CD4-positive, alpha-beta memory T cell (primary cell): ENCODE measurements at regions not wholly inside any gene's neighbourhood (a gene's known extent, or its start where the extent isn't known, plus 50 kb on each side); places are given as distances from the start of the nearest gene placed in this dataset.
"Not testable (repeated sequence)": the region's sequence is repeated elsewhere in the genome, so short reads cannot be mapped to it uniquely, and the experiment has no call there.

Source experiments
- CTCF ChIA-PET: fragments of 350-600 bp; sonication (Branson Sonifier 250); formaldehyde crosslinking; loops from one replicate; lab custom pipeline; 2021; ENCODE audit warnings: inconsistent platforms; ENCODE audit not compliant: partially characterized antibody; lab: Charles Lee
- POLR2A ChIA-PET: fragments of 350-600 bp; sonication (Branson Sonifier 250); formaldehyde crosslinking; loops from one replicate; lab custom pipeline; 2021; ENCODE audit not compliant: partially characterized antibody; lab: Charles Lee
- DNase-seq, 5 donors: peaks; one replicate each; pipeline versions ENCODE4 v3.0.0 to v3.0.0-alpha.2; 2020 to 2022; ENCODE audit warnings: mixed read lengths in 1 of 5
- H3K27ac ChIP-seq: one replicate; pipeline ENCODE4 v1.7.0; 2013; ENCODE audit warnings: low read depth, low read length
- H3K27me3 ChIP-seq: 2 replicates; pipeline ENCODE4 v1.7.0; 2013; ENCODE audit warnings: mild to moderate bottlenecking, low read length, moderate library complexity; ENCODE audit not compliant: insufficient read depth
- H3K36me3 ChIP-seq: 2 replicates; pipeline ENCODE4 v1.7.0; 2013; ENCODE audit warnings: mild to moderate bottlenecking, low read length, moderate library complexity; ENCODE audit not compliant: insufficient read depth
- H3K4me1 ChIP-seq: 2 replicates; pipeline ENCODE4 v1.7.0; 2013; ENCODE audit warnings: mild to moderate bottlenecking, low read length, moderate library complexity; ENCODE audit not compliant: insufficient read depth
- H3K4me3 ChIP-seq, 2 donors: one replicate each; pipeline ENCODE4 v1.7.0; 2013; ENCODE audit warnings: low read length in 2 of 2, mild to moderate bottlenecking in 1 of 2
- H3K9me3 ChIP-seq, 2 donors: one replicate each; pipeline ENCODE4 v1.7.0; 2013; ENCODE audit warnings: low read length in 2 of 2, control low read depth in 1 of 2; ENCODE audit not compliant: control insufficient read depth in 1 of 2
- H3K27ac Mint-ChIP-seq, 7 donors: one replicate each; pipeline ENCODE4 v1.8.0; 2020 to 2021; ENCODE audit warnings: mixed read lengths in 7 of 7, mild to moderate bottlenecking in 6 of 7, inconsistent platforms in 3 of 7, moderate library complexity in 3 of 7
- H3K27me3 Mint-ChIP-seq, 2 donors: one replicate each; pipeline ENCODE4 v1.8.0; 2020 to 2021; ENCODE audit warnings: mixed read lengths in 2 of 2
- H3K36me3 Mint-ChIP-seq, 2 donors: one replicate each; pipeline ENCODE4 v1.8.0; 2020 to 2021; ENCODE audit warnings: mixed read lengths in 2 of 2, inconsistent platforms in 1 of 2, mild to moderate bottlenecking in 1 of 2
- H3K4me1 Mint-ChIP-seq, 4 donors: one replicate each; pipeline ENCODE4 v1.8.0; 2020 to 2021; ENCODE audit warnings: mixed read lengths in 4 of 4, mild to moderate bottlenecking in 1 of 4
- H3K4me3 Mint-ChIP-seq, 8 donors: one replicate each; pipeline ENCODE4 v1.8.0; 2020 to 2021; ENCODE audit warnings: mixed read lengths in 8 of 8, mild to moderate bottlenecking in 7 of 8, moderate library complexity in 6 of 8, inconsistent platforms in 3 of 8
- H3K9me3 Mint-ChIP-seq, 8 donors: one replicate each; pipeline ENCODE4 v1.8.0; 2020 to 2021; ENCODE audit warnings: mixed read lengths in 8 of 8, mild to moderate bottlenecking in 5 of 8, inconsistent platforms in 3 of 8, moderate library complexity in 1 of 8
- intact Hi-C: fragments of 100-400 bp; cut with micrococcal nuclease; formaldehyde crosslinking; loops from one replicate; pipeline ENCODE4 v1.15.1; 2023

DNA sequence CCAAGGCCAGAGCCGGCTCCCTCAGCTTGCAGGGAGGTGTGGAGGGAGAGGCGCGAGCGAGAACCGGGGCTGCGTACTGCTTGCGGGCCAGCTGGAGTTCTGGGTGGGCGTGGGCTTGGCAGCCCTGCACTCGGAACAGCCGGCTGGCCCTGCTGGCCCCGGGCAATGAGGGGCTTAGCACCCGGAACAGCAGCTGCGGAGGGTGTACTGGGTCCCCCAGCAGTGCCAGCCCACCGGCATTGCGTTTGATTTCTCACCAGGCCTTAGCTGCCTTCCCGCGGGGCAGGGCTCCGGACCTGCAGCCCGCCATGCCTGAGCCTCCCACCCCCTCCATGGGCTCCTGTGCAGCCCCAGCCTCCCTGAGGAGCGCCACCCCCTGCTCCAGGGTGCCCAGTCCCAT, 495.5 kb upstream of the PLXNA2 start:
- DNase-seq, CTCF ChIA-PET, H3K4me3 ChIP-seq, H3K27me3 ChIP-seq, H3K36me3 ChIP-seq, H3K4me1 ChIP-seq, H3K27me3 Mint-ChIP-seq, POLR2A ChIA-PET, H3K27ac Mint-ChIP-seq, H3K4me3 Mint-ChIP-seq, H3K4me1 Mint-ChIP-seq, H3K27ac ChIP-seq, intact Hi-C loops, H3K36me3 Mint-ChIP-seq, H3K9me3 ChIP-seq: not testable (repeated sequence)
- peaks cover 0 to 14% (median 4%) of the 10 kb centered on the region in 8 donors for H3K9me3 Mint-ChIP-seq

DNA sequence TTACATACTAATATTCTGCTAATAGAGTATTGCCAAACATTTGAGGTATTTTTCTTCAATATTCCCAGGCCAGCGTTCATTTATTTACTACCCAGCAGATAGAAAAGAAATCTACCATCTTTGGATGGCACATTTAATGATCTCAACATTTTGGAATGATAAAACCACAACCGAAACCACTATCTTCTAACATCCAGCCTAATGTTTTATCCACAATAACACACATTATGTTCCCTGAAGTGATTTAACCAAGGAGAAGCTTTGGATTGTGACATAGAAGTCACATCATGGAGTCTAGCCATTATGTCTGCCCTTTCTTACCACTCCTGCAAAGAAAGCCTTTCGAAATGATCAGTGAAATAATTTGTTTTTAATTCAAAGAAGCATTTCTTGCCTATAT, 497.1 kb upstream of the PLXNA2 start:
- Mint-ChIP-seq H3K27me3 (peaks cover 0 to 1% of the 10 kb centered on the region in 2 donors), H3K4me3 (no peak overlapping the region), H3K4me1 (no peaks in the 10 kb centered on the region), H3K27ac (no peak overlapping the region), H3K36me3 (no peaks in the 10 kb centered on the region), H3K9me3 (peaks cover 0 to 8% (median 4%) of the 10 kb centered on the region in 8 donors)
- no peak for DNase-seq
- Histone ChIP-seq H3K36me3 (no peaks in the 10 kb centered on the region), H3K4me3 (no peak overlapping the region), H3K27me3 (no peaks in the 10 kb centered on the region), H3K4me1 (no peaks in the 10 kb centered on the region), H3K9me3 (no peaks in the 10 kb centered on the region), H3K27ac (no peak overlapping the region)
- CTCF ChIA-PET, result no interaction called here
- intact Hi-C loops, result no loop called here
- POLR2A ChIA-PET, result no interaction called here

DNA sequence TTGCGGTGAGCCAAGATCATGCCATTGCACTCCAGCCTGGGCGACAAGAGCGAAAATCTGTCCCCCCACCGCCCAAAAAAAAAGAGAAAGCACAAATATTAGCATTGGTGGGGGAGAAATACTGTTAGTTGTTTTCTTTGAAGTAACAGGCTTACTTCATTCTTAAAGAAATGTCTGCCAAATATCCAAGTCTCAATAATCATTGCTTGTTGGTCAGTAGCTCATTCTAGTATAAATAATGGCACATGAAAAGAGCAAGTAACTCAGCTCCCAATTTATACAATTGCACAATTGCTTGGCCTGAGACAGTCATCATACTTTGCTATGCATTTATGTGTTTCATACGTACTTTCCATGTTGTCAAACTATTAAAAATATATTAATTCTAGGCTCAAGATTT, 499.2 kb upstream of the PLXNA2 start:
- no peaks in the 10 kb centered on the region for H3K27me3 ChIP-seq
- no peaks in the 10 kb centered on the region for H3K9me3 ChIP-seq
- H3K4me1 Mint-ChIP-seq, result no peaks in the 10 kb centered on the region
- ChIA-PET CTCF (no interaction called here), POLR2A (no interaction called here)
- peaks cover 0 to 13% (median 8%) of the 10 kb centered on the region in 8 donors for H3K9me3 Mint-ChIP-seq
- H3K27me3 Mint-ChIP-seq, result peaks cover 0 to 1% of the 10 kb centered on the region in 2 donors
- intact Hi-C loops, result no loop called here
- H3K4me1 ChIP-seq, result no peaks in the 10 kb centered on the region
- H3K36me3 ChIP-seq, result no peaks in the 10 kb centered on the region
- H3K4me3 ChIP-seq, result no peak overlapping the region
- no peak overlapping the region for H3K4me3 Mint-ChIP-seq
- no peaks in the 10 kb centered on the region for H3K36me3 Mint-ChIP-seq
- DNase-seq, result no peak
- H3K27ac Mint-ChIP-seq, result no peak overlapping the region
- no peak overlapping the region for H3K27ac ChIP-seq

DNA sequence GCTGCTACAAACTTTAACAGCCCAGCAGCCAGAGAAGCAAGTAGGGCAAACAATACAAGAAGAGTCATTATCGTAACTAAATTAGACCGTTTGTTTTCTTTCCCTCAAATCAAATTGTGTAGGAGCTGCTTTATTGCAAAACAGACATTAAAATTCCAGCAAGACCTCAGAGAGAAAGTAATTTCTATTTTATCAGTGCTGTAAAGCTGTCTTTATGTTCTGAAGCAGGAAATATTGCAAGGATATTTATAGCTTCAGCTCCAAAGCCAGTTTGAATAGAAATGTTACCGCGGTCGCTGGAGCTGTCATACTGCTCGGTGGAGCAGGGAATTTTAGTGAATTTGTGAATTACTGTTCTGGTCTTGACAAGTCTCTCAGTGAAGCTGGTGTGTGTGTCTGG, 503.8 kb upstream of the PLXNA2 start:
- intact Hi-C loops, result no loop called here
- no peak for DNase-seq
- no peaks in the 10 kb centered on the region for H3K36me3 Mint-ChIP-seq
- Histone ChIP-seq H3K27me3 (no peaks in the 10 kb centered on the region), H3K36me3 (no peaks in the 10 kb centered on the region), H3K4me1 (no peaks in the 10 kb centered on the region), H3K27ac (no peak overlapping the region), H3K9me3 (no peaks in the 10 kb centered on the region), H3K4me3 (no peak overlapping the region)
- no peak overlapping the region for H3K27ac Mint-ChIP-seq
- CTCF ChIA-PET, result no interaction called here
- H3K4me3 Mint-ChIP-seq, result no peak overlapping the region
- H3K9me3 Mint-ChIP-seq, result peaks cover 0 to 8% (median 5%) of the 10 kb centered on the region in 8 donors
- no peaks in the 10 kb centered on the region for H3K4me1 Mint-ChIP-seq
- POLR2A ChIA-PET, result no interaction called here
- H3K27me3 Mint-ChIP-seq, result peaks cover 0 to 1% of the 10 kb centered on the region in 2 donors

DNA sequence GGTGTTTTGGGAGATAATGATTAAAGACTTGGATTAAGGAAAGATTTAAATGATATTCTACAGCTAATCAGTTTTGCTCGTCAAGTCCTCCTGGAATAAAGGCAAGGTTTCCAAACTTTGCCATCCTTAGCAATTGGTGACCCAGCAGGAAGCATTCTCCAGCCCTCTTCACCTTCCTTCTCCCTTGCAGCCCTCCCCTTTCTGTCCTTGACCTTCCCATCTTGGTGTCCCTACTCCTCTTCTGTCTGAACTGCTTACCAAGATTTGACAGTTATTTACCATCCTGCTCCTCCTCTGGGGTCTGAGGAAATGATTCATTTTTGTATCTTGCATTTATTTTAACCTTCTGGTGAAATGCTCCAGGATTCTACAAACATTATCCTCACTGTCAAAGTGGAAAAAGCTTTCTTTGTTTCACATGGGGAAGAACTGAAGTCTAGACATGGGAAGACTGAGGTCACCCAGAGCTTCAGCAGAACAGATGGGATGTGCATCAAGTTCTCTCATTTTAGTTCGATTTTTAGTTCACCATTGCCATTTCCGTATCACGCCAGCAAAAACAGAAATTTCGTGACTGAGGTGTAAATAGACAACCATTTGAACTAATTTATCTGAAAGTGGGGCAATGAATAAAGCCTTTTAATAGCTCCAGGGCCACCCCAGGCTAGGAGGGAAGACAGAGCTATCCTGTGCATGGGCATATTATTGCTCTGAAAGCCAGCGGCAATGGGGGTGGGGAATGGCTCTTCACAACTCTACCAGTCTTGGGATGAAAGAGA, 504.4 kb upstream of the PLXNA2 start:
- Mint-ChIP-seq H3K36me3 (no peaks in the 10 kb centered on the region), H3K27me3 (peaks cover 0 to 1% of the 10 kb centered on the region in 2 donors), H3K4me1 (no peaks in the 10 kb centered on the region), H3K9me3 (peaks cover 0 to 8% (median 5%) of the 10 kb centered on the region in 8 donors), H3K27ac (no peak overlapping the region), H3K4me3 (no peak overlapping the region)
- no peaks in the 10 kb centered on the region for H3K27me3 ChIP-seq
- H3K4me3 ChIP-seq, result no peak overlapping the region
- ChIA-PET POLR2A (no interaction called here), CTCF (no interaction called here)
- no peaks in the 10 kb centered on the region for H3K9me3 ChIP-seq
- no peak overlapping the region for H3K27ac ChIP-seq
- no peak for DNase-seq
- intact Hi-C loops, result no loop called here
- H3K4me1 ChIP-seq, result no peaks in the 10 kb centered on the region
- no peaks in the 10 kb centered on the region for H3K36me3 ChIP-seq

DNA sequence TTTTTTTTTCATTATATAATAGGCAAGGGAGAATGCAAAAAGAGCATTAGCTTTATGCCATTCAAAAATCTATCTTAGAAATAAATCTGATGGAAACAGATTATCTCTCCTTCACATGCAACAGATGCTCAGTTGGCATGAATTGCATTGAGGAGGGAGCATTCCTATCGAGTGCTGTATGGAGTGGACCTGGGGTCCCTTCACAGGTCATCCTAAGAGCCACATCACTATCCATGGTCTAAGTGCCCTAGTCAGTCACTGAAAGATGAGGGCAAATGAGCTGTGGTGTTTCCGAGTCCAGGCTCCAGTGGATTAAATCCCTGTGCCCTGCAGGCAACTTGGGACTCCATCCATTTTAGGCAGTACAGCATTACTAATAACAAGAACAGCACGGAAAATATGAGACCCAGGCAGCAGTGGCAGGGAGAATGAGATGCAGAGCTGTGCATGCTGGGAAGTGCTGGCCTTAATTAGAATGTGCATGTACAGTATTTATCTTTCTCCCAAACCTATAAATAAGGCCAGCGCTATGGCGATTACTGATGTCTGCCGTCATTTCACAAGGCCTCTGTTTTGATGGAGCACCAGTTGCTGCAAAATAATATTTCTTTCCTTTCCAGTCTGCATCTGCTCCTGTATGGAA, 512.3 kb upstream of the PLXNA2 start:
- no peaks in the 10 kb centered on the region for H3K4me1 ChIP-seq
- no peak overlapping the region for H3K27ac ChIP-seq
- H3K36me3 ChIP-seq, result no peaks in the 10 kb centered on the region
- no peak overlapping the region for H3K4me3 ChIP-seq
- intact Hi-C loops, result no loop called here
- no peaks in the 10 kb centered on the region for H3K9me3 ChIP-seq
- ChIA-PET CTCF (no interaction called here), POLR2A (no interaction called here)
- Mint-ChIP-seq H3K9me3 (peaks cover 0 to 3% (median 0%) of the 10 kb centered on the region in 8 donors), H3K36me3 (no peaks in the 10 kb centered on the region), H3K27me3 (peaks cover 2% of the 10 kb centered on the region in 2 donors), H3K4me1 (no peaks in the 10 kb centered on the region), H3K27ac (no peak overlapping the region), H3K4me3 (no peak overlapping the region)
- DNase-seq, result no peak
- no peaks in the 10 kb centered on the region for H3K27me3 ChIP-seq

DNA sequence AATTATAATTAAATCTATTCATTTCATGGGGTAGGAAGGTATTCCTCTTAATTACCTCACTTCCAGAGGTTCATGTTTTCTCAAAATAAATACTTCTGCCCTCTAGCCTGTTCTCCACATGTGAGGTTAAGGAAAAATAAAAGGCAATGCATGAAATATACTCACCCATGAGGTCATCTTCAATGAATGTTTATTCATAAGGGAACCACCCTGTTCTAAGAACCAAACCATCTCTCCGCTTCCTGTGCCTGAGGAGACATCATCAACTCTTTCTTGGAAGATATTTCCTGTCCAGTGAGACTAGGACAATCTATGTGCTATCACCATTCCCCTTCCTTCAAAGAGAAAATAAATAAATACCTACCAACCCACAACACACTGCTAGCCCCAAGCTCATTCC, 513.7 kb upstream of the PLXNA2 start:
- Mint-ChIP-seq H3K4me1 (no peaks in the 10 kb centered on the region), H3K4me3 (no peak overlapping the region), H3K9me3 (peaks cover 0 to 4% (median 0%) of the 10 kb centered on the region in 8 donors), H3K27me3 (peaks cover 4% of the 10 kb centered on the region in 2 donors), H3K27ac (no peak overlapping the region), H3K36me3 (no peaks in the 10 kb centered on the region)
- POLR2A ChIA-PET, result no interaction called here
- H3K4me1 ChIP-seq, result no peaks in the 10 kb centered on the region
- no peaks in the 10 kb centered on the region for H3K9me3 ChIP-seq
- no peaks in the 10 kb centered on the region for H3K36me3 ChIP-seq
- DNase-seq, result no peak
- CTCF ChIA-PET, result no interaction called here
- no peak overlapping the region for H3K27ac ChIP-seq
- no peaks in the 10 kb centered on the region for H3K27me3 ChIP-seq
- intact Hi-C loops, result no loop called here
- H3K4me3 ChIP-seq, result no peak overlapping the region
